Fibroblast of skin of right quadriceps (primary cell): ENCODE measurements at regions not wholly inside any gene's neighbourhood (a gene's known extent, or its start where the extent isn't known, plus 50 kb on each side); places are given as distances from the start of the nearest gene placed in this dataset.
"Not testable (repeated sequence)": the region's sequence is repeated elsewhere in the genome, so short reads cannot be mapped to it uniquely, and the experiment has no call there.

Experiments
- DNase-seq: peaks from one replicate; pipeline ENCODE4 v3.0.0-alpha.2; 2013

DNA sequence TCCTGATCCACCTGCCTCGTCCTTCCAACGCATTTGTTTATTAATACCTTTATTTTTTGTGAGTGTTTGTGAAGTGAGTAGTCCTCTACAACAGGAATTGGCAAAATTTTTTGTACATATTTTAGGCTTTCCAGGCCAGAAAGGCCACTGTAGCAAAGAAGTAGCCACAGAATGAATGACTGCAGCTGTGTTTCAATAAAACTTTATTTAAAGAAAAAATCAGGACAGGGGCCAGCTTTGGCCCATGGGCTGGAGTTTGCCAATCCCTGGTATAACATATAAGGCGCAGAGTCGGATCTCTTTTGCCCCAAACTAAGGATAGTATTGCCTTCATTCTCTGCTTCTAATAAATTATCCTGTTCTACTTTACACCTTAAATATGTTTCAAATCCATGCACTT is 198.0 kb upstream of the COX10 start:
- no peak for DNase-seq

DNA sequence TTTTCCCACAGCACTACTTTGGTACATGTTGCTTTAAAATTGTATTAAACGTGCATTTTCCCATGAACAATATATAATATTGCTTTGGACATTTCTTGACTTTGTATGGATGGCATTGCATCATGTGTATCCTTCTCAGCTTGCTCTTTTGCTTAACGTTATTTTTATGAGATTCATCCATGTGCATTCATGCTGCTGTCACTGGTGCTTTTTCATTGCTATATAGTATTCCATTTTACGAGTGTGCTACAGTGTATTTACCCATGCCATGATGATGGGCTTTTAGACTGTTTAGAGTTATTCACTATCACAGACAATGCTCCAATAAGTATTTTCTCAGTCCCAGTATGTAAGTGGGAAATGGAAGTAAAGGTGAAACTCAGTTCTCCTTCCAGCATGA is 195.2 kb upstream of the COX10 start:
- DNase-seq, result no peak

DNA sequence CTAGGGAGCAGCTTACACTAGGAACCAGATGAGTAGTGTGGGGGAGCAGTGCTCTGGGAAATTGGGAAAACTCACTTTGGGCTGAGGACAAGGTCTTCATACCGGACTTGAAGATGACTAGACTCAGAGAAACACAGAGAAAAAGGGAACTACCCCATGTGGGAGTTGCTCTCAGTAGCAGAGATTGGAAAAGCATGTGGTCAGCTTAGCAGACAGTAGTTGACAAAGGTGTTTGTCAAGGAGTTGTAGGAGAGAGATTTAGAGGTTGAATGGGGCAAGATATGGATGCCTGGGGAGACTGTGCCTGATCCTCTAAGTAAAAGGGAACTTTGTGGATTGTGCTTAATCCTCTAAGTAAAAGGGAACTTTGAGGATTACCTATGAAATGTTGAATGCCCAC is 194.5 kb upstream of the COX10 start:
- DNase-seq, result no peak

DNA sequence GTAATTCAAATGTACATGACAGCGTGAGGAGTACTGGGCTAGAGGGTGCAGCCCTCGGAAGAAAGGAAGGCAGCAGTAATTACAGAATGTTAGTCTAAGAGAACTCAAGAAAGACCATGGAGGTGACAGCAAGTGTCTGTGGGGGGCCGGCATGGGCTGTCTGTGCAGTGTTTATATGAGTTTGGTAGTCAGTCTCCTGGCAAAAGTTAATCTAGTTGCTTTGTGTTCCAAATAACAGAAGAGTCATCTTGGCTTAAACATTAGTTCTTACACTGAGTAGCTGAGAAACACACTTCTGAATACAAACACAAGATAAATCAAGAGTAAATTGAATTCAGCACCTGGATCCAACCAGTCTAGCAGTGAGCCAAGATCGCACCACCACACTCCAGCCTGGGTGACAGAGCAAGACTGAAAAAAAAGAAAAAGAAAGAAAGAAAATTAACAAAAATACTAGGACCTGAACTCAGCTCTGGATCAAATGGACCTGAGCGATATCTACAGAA is 189.3 kb upstream of the COX10 start:
- no peak for DNase-seq

DNA sequence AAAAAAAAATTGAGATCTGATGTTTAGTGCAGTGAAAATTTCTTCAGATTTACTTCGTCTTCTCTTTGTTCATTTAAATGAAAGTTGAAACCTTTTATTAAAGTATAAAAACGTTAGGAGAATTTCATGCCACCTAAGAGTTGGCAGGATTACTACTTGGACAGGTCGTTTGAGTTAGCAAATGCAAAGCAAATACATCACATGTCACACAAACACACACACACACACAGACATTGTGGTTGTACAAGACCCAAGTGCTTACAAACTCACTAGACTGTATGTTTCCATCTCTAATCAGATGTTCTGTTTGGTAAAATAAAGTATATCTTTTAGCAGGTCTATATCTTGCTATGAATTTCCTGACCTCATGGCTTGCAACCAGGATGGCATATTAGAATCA is 185.6 kb upstream of the COX10 start:
- no peak for DNase-seq

DNA sequence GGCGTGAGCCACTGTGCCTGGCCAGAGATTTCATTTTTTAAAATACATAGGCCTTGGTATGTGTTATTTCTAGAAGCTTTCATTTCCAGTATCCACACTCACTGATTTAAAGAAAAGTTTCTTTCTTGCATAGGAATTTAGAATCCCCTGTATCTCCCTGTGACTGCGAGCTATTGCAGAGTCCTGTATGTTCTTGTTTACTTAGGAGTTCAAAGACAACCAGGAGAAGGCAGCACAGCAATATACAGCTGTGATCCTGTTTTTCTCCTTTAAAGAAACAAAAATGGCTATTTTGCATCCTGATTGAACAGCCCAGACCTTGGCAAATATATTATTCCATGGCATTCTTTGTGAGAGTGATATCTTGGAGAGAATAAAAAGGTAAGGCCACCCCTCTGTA is 185.0 kb upstream of the COX10 start:
- DNase-seq, result no peak

DNA sequence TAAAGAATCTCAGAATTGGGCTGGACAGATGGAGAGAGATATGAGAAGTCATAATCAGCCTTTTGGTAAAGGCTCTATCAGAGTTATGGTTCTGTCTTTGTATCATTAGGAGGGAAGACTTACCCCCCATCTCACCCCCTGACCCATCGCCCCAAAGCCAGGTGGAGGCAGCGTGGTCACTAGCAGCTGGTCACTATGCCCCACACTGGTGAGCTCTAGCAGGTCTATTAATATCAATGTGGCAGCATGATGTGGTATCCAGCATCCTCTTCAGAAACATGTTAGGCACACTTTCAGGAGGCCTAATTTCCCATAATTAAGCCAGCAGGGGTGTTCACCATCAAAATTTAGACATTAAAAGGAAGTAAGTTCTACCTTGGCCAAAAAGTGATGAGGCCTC is 183.8 kb upstream of the COX10 start:
- DNase-seq, result no peak

DNA sequence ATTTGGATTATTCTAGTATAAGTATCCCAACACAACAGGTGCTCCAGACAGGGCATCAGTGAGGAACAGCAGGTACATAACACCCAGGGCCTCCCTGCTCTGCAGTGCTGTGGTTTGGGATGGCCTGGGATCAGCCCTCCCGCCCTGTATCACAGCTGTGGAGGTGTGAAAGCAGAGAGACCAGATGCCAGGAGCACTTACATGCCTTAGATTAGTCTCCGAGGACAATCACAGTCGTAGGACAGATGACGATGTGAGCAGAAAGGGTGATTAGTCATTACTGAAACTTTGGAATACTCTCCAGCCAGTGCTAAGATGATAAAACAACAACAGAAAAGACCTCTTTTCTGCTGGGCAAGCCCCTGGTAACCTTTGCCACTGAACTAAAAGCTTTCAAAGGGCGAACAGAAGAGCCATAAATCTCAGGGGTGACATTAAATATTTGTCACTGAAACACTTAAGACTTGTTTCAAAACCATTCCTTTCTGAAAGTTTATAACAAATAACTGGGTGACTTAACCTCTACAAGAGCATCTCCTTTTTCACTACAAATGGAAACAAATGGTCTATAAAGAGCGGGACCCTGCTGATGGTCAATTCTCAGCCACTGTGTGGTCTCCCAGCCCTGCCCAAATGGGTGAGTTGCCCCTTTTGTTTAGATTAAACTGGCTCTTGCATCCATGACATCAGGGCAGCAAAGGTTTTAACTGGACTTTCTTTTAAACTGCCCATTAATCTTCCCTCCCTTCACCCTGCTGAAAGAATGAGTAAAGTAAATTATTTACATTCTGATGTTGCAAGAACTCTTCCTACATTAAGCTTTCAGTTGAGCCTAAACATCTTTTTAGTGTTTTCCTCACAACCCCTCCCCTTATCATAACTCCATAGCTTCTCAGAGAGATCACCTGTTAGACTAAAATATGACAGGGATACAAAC is 183.1 kb upstream of the COX10 start:
- DNase-seq, result peak; percentile 22

DNA sequence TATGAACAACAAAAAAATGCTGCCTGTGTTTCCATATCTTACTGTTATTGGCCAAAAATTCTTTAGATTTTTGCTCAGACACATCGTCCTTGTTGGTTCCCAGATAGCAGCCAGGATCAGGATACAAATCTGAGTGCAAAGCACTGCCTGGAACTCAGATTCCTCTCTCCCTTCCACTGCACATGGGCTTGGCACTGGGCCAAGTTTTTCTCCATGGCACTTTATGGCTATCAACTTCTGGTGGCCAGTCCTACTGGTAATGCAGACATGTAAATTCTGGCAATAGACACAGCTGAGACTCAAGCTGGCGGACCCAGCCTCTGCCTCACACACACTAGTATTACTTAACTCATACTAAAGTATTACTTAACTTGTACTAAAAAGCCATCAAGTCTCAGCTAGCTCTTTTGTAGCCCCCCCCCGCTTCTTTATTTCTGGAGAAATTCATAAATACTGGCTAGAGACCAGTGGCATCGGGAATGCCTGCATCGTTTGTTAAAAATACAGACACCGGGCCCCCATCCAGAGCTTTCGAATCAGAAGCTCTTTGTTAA is 181.2 kb upstream of the COX10 start:
- DNase-seq, result peak; percentile 34

DNA sequence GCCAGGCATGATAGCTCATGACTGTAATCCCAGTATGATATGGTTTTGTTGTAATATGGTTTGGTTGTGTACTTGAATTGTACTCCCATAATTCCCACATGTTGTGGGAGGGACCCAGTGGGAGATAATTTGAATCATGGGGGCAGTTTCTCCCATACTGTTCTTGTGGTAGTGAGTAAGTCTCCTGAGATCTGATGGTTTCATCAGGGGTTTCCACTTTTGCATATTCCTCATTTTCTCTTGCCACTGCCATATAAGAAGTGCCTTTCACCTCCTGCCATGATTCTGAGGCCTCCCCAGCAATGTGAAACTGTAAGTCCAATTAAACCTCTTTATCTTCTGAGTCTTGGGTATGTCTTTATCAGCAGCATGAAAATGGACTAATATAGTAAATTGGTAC is 160.3 kb upstream of the COX10 start:
- DNase-seq, result not testable (repeated sequence)

DNA sequence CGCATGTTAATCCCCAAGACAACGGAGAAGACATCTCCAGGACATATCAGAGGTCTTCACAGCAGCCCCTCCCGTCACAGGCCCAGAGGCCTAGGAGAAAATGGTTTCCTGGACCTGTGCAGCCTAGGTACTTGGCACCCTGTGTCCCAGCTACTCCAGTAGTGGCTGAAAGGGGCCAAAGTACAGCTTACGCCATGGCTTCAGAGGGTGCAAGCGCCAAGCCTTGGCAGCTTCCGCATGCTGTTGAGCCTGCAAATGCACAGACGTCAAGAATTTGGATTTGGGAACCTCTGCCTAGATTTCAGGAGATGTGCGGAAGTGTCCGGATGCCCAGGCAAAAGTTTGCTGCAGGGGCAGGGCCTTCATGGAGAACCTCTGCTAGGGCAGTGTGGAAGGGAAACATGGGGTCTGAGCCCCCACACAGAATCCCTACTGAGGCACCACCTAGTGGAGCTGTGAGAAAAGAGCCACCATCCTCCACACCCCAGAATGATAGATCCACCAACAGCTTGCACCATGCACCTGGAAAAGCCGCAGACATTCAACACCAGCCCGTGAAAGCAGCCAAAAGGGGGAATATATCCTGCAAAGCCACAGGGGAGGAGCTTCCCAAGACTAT is 159.3 kb upstream of the COX10 start:
- no peak for DNase-seq

DNA sequence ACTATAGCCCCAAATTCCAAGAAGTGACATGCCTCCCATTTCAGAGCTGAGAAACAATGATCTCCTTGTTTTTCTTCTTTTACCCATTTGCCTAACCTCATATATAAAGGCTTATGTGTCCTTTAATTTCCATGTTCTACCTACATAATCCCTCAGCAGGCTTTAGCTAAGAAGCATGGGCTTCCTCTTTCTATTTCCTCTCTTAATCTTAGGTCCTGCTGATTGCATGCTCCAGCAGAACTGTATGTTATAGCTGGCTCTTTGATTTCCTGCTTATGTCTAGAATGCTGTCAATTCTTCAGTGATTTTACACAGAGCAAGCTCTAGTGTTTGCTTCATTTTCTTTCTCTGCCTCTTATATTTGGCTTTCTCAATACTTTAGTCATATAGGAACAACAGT is 151.7 kb upstream of the COX10 start:
- DNase-seq, result no peak

DNA sequence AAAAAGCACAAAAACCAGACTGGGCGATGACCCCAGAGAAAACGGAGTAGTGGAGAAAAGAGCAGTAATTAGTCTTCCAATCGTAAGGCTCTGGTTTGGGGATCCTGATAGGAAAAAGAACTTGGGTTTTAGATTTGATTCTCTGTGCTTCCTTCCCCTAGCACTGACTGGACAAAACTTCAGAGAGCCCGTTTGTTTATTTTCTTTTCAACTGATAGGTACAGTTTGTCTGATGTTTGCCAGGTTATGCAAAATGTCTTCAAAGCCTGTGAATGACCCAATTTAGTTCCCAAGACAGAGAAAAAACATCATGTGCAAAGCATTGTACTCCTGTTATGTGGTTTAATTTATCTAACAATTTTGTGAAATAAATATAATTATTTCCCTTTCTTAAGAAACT is 151.1 kb upstream of the COX10 start:
- no peak for DNase-seq

DNA sequence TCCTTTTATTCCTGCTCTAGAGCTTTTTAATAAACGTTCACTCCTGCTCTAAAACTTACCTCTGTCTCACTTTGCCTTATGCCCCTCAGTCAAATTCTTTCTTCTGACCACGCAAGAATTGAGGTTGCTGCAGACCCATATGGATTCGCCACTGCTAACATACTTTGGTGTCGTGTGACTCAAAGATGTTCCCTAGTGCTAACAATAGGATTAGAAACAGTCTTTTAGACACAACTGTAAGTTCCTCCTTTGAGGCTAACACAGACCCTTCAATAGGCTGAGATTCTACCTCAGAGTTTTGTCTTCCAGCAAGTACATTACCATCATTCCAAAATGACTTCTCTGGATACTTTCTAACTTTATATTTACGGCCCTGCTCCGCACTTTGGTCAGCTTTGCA is 149.5 kb upstream of the COX10 start:
- no peak for DNase-seq

DNA sequence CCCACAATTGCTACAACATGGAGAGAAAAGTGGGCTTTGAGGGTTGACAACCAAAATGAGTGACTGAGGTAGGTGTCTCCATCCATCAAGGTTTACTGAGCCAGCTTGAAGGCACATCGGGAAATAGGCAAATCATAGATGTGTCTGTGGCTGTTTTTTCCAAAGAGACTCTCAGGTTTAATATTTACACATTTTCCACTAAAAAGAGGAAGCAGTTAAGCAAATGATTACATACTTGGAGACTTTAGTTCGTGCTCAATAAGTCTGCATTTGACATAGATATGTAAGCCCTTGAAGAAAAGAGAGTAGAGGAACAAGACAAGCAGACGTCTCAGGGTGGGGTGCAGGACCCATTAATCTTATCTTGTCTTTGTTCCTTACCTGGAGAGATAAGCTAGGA is 148.9 kb upstream of the COX10 start:
- DNase-seq, result no peak

DNA sequence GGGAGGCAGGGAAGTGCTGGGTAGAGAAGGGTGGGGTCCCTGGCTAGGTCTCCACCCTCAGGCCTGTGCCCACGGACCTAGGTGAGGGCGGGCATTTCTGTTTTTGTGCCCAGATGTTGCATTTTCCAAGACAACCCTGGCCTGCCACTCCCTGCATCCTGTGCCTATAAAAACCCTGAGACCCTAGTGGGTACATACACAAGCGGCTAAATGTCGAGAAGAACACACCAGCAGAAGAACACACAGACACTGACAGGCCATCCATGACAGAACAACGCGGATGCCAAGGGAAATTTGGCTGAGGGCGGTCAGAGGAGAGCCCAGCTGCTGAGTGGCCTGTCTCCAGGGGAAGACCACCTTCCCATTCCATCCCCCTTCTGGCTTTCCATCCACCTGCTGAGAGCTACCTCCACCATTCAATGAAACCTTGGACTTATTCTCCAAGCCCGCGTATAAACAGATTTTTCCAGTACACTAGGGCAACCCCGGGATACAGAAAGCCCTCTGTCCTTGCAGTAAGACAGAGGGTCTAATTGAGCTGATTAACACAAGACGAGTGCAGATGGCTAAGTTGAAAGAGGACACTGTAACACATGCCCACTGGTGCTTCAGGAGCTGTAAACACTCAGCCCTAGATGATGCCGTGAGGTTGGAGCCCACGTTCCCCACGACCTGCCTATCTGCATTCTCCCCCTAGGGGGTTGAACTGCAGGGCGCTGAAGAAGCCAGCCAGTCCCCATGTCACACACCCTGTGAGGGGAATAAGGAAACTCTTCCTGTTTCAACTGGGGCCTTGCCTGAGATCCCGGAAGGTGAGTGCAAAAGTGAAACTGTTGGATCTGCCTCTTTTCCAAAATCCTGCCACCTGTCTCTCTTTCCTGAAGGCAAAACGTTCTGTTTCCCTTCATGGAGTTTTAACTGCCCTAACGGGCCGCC is 147.2 kb upstream of the COX10 start:
- DNase-seq, result no peak

DNA sequence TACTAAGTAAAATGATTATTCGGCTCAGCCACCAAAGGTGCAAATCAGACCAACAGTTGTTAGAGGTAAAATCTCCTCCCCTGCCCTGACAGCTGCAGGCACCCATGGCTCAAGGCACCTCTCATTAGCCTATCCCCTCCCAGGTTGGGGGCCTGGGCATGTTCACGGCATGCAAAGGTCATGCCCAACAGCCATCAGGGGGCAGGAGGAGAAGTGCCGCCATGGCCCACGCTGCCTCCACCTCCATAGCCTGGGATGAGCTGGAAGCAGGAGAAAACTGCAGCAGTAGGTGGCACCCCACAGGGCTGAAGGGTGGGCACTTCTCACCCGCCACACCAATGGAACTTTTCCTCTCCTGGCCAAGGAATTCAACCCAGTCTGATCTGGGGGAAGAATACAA is 146.4 kb upstream of the COX10 start:
- DNase-seq, result no peak

DNA sequence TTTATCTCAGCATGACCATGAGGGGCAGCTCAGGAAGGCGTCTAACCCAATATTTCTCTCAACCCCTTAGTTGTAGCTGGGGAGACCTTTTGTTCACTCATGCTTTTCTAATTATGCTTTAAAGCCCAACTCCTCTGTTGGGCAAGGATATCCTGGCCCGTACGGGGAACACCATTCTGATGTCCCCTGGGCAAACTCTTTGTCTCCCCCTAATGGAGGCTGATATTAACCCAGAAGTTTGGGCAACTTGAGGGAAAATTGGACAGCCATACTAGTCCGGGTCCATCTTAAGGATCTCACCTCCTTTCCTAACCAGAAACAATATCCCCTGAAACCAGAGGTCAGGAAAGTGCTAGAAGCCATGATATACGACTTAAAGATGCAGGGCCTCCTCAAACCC is 143.7 kb upstream of the COX10 start:
- DNase-seq, result no peak

DNA sequence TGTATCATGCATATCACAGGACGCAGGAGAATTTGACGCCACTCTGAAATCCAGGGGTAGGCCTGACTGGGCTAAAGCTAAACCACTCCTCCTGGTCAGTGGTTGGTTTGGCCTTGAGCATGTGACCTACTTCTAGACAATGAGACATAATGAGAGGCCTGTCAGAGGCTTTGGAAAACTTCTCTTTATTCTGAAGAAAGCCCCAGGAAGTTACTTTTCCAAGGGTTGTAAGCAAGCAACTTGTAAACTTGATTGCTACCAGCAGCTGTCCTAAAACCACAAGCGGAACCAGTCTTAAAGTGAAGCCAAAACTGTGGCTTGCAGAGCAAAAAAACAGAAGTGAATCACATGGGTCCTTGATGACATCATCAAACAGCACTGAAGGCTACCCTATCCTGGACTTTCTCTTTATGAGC is 138.2 kb upstream of the COX10 start:
- DNase-seq, result peak; percentile 62

DNA sequence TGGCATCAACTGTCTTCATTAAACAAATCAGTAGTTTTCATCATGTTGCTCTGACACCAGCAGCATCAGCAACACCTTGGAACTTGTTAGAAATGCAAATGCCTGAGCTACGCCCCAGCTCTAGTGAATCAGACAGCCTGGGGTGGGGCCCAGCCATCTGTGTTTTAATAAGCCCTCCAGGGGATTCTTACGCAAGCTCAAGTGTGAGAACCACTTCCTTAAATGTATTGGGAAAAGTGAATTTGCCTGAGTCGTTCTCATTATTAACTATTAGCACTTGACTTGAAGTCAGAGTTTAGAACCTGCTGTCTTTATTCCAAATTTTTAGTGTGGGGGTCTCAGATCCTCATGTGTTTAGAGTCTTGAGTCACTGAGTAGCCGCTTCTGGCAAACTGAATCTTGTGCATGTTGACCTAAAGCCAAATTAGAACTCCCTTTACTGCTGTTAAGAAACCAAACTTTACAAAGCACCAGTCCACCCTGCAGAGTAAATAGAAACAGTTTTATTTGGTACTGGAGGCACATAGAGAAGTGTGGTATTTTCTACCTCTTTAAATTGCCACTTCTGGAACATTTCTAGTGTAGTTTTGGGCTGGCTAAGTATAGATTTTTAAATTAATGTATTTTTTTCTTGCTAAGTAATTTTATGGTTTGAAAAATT is 137.4 kb upstream of the COX10 start:
- peak; percentile 69 for DNase-seq

DNA sequence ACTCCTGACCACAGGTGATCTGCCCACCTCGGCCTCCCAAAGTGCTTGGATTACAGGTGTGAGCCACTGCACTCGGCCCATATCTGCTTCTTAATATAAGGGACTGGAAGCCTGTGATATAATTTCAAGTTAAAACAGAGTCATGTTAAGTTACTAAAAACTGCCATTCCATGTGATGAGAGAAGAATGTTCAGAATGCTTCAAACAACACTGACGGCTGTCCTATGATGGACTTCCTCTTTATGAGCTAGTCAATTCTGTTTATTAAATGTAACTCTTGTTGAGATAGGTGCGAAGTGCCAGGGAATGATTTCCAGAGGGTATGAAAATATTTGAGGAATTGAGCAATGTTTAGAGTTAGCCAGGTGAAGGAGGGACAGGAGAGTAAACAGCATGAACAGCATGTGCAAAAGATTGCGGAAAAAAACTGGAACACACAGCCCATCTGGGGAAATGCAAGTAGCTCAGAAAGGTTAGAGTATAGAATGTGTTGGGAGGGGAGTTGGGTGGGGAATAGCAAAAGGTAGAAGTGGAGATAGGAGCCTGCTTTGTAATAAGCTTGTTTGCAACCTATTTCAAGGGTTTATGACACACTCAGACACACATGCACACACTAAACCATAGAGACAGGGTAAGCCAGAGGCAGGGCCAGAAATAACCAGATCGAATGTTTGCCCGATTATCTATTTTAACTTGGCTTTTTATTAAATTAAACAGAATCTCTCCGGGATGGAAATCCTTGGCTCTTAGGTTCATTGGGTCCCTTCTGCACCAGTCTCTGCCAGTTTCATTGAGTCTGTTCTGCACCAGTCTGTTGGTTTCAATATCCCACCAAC is 135.6 kb upstream of the COX10 start:
- DNase-seq, result no peak
